ENCODE measurements at regions not wholly inside any gene's neighbourhood (a gene's known extent, or its start where the extent isn't known, plus 50 kb on each side); places are given as distances from the start of the nearest gene placed in this dataset.

DNA sequence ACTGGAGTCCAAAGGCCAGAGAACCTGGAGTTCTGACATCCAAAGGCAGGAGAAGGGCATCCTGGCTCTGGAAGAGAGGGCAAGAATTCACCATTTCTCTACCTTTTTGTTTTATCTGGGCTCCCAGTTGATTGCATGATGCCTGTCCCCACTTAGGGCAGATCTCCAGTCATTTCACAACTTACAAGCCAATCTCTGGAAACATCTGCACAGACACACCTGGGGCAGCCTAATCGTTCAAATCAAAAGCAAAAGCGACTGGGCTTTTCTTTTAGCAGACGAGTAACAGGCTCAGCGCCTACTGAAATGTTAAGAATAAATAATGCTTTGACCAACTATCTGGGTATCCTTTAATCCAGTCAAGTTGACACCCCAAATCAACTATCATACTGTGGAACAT lies 136.0 kb upstream of the NPY2R start:
- H3K4me3 ChIP-seq, result no peak overlapping the region
- 92 to 94% methylated on average over 4 of the region's 4 CpGs for WGBS, 2 donors
- intact Hi-C loops (cut with DNase I), result no loop called here

DNA sequence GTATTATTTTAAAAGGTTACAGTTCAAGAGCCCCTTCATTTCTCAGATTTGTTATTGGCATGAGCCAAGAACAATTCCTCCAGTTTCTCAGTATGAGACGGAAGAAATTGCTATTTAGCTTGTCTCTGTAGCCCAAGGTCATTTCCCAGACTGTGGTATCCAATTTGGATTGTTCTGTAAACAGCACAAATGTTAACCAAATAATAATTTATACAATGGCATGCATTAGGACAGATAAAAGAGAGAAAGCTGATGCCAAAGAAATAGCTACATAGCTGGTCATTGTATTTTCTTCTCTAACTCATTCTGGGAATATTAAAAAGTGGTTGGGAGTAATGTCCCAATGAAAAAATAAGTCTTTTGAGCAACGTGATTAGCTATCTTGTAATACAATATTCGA lies 134.6 kb upstream of the NPY2R start:
- Histone ChIP-seq H3K27ac (no peak overlapping the region), H3K27me3 (no peaks in the 10 kb centered on the region), H3K36me3 (no peaks in the 10 kb centered on the region), H3K4me3 (no peak overlapping the region), H3K9me3 (no peaks in the 10 kb centered on the region), H3K4me1 (no peaks in the 10 kb centered on the region)
- 57 to 70% methylated on average over 3 of the region's 3 CpGs for WGBS, 2 donors
- DNase-seq, result no peak
- intact Hi-C loops (cut with DNase I), result no loop called here
- TF ChIP-seq POLR2AphosphoS5 (IDR thresholded peaks at IDR 0.05), result no peak
- TF ChIP-seq POLR2A (IDR thresholded peaks at IDR 0.05), result no peak
- no peak for TF ChIP-seq CTCF (IDR thresholded peaks at IDR 0.05)
- no peak for TF ChIP-seq EP300 (IDR thresholded peaks at IDR 0.05)

More for the DNA sequence above, 136.0 kb upstream of the NPY2R start:
- no peaks in the 10 kb centered on the region for H3K4me1 ChIP-seq
- no peaks in the 10 kb centered on the region for H3K9me3 ChIP-seq
- no peak for DNase-seq
- H3K27me3 ChIP-seq, result no peaks in the 10 kb centered on the region
- H3K27ac ChIP-seq, result no peak overlapping the region
- H3K36me3 ChIP-seq, result no peaks in the 10 kb centered on the region
- no peak for TF ChIP-seq POLR2AphosphoS5 (IDR thresholded peaks at IDR 0.05)
- no peak for TF ChIP-seq EP300 (IDR thresholded peaks at IDR 0.05)
- no peak for TF ChIP-seq CTCF (IDR thresholded peaks at IDR 0.05)
- no peak for TF ChIP-seq POLR2A (IDR thresholded peaks at IDR 0.05)

DNA sequence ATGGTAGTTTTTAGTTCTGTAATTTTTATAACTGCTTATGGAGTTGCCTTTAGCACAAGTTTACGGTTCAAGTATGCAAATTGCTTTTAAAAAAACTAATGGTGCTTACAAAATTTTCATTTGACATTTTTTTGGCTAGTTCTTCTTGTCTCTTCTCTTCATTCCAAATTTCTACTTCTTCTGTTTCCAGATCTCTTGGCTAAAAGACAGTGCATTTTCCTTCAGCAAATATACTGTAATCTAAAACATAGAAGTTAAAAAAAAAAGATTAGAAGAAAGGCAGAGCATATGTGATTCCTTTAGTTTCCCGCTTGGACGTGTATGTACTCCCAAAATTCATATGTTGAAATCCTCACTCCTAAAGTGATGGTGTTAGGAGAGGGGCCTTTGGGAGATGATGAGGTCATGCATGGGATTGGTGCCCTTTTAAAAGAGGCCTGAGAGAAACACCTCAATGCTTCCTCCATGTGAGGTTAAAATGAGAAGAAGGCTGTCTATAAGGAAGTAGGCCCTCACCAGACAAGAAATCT lies 132.1 kb upstream of the NPY2R start:
- Histone ChIP-seq H3K4me1 (no peaks in the 10 kb centered on the region), H3K36me3 (no peaks in the 10 kb centered on the region), H3K9me3 (no peaks in the 10 kb centered on the region), H3K4me3 (no peak overlapping the region), H3K27ac (no peak overlapping the region), H3K27me3 (no peaks in the 10 kb centered on the region)
- 82 to 90% methylated on average over 3 of the region's 3 CpGs for WGBS, 2 donors
- intact Hi-C loops (cut with DNase I), result no loop called here
- TF ChIP-seq POLR2AphosphoS5 (IDR thresholded peaks at IDR 0.05) (no peak), EP300 (IDR thresholded peaks at IDR 0.05) (no peak), CTCF (IDR thresholded peaks at IDR 0.05) (no peak), POLR2A (IDR thresholded peaks at IDR 0.05) (no peak)
- no peak for DNase-seq

DNA sequence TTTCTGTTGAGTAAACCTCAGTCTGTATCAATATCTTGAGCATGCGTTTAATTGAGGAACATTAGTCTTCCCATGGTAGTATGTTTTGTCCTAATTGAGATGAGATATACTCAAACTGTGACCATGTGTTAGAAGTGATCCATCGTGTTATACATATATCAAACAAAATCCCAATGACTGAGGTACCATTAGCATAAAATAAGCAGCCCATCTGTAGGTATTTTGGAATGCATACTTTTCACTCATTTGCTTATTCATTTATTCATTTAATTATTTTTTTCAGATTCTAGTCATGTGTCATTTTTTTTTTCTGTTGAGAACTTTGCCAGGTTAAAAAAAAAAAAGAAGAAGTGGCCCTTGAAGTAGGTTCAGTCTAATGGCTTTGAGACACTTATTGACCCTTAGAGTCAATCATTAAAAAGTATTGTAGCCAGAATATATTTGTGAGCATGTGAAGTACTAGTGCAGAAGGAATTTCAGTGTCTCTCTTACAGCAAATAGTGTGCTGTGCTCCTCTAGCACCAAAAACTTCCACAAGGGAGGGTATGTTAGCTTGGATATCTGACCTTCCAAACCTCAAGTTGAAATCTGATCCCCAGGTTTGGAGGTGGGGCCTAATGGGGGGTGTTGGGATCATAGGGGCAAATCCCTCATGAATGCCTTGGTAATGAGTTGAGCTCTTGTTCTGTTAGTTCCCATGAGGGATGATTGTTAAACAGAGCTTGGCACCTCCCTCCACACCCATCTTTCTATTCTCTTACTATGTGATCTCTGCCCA lies 130.8 kb upstream of the NPY2R start:
- H3K4me3 ChIP-seq, result no peak overlapping the region
- TF ChIP-seq CTCF (IDR thresholded peaks at IDR 0.05) (no peak), POLR2A (IDR thresholded peaks at IDR 0.05) (no peak), POLR2AphosphoS5 (IDR thresholded peaks at IDR 0.05) (no peak)
- H3K27ac ChIP-seq, result no peak overlapping the region
- no peaks in the 10 kb centered on the region for H3K36me3 ChIP-seq
- no peaks in the 10 kb centered on the region for H3K9me3 ChIP-seq
- no peaks in the 10 kb centered on the region for H3K27me3 ChIP-seq
- H3K4me1 ChIP-seq, result no peaks in the 10 kb centered on the region
- 88 to 95% methylated on average over 2 of the region's 2 CpGs for WGBS, 2 donors
- DNase-seq, result no peak
- intact Hi-C loops (cut with DNase I), result no loop called here

GRCh38 chr4:155079871-155080270 lies 128.6 kb upstream of the NPY2R start:
- TF ChIP-seq EP300 (IDR thresholded peaks at IDR 0.05) (no peak), POLR2A (IDR thresholded peaks at IDR 0.05) (no peak), POLR2AphosphoS5 (IDR thresholded peaks at IDR 0.05) (no peak), CTCF (IDR thresholded peaks at IDR 0.05) (no peak)
- no peaks in the 10 kb centered on the region for H3K36me3 ChIP-seq
- no peak for DNase-seq
- H3K4me3 ChIP-seq, result no peak overlapping the region
- no peaks in the 10 kb centered on the region for H3K9me3 ChIP-seq
- H3K4me1 ChIP-seq, result no peaks in the 10 kb centered on the region
- intact Hi-C loops (cut with DNase I), result no loop called here
- no peaks in the 10 kb centered on the region for H3K27me3 ChIP-seq
- H3K27ac ChIP-seq, result no peak overlapping the region
